HepG2 (cell line): ENCODE measurements at regions not wholly inside any gene's neighbourhood (a gene's known extent, or its start where the extent isn't known, plus 50 kb on each side); places are given as distances from the start of the nearest gene placed in this dataset.

Experiments used
- ATAC-seq: fragments of 200-7000 bp; cut with Tn5 transposase; 3 replicates; pipeline ENCODE4 v1.9.1; 2020; ENCODE audit warnings: mild to moderate bottlenecking, moderate library complexity
- BruUV-seq: library from RNA; stranded (reverse); fragments of 400-500 nt; replicated peaks from 2 replicates; lab custom pipeline; 2021; lab: Mats Ljungman, UMichigan
- CTCF ChIA-PET: fragments of 300-600 bp; formaldehyde crosslinking; extraction: SDS; loops from one replicate; lab custom pipeline; 2021; ENCODE audit warnings: low total read pairs, inconsistent platforms, low intra/inter-chr PET ratio; lab: Yijun Ruan, JAX
- POLR2A ChIA-PET: fragments of 350-600 bp; sonication (Branson Sonifier 250); formaldehyde crosslinking; loops from one replicate; lab custom pipeline; 2020; ENCODE audit warnings: antibody characterized with exemption, inconsistent platforms; lab: Yijun Ruan, JAX
- DNase-seq: peaks from one replicate; pipeline ENCODE4 v3.0.0-alpha.2; 2015; ENCODE audit warnings: low spot score
- FAIRE-seq: peaks from 3 replicates; lab custom pipeline; 2011; peaks lifted over from hg19 to GRCh38; lab: Jason Lieb, UNC
- H2AFZ ChIP-seq: one replicate; pipeline ENCODE4 v1.6.1; 2011; ENCODE audit warnings: low read length, inconsistent platforms
- H3K27ac ChIP-seq: fragments of 300-600 bp; 3 replicates; pipeline ENCODE4 v1.8.0; 2011; ENCODE audit warnings: mixed run types, mild to moderate bottlenecking, mixed read lengths, low read length, inconsistent platforms; ENCODE audit not compliant: insufficient read depth; ENCODE audit errors: extremely low read length
- H3K27me3 ChIP-seq, 2 experiments: fragments of 200-600 bp in 1 of 2; 2 replicates in 1 of 2; 3 replicates in 1 of 2; pipeline versions ENCODE4 v1.6.0 to v1.8.0; 2011; ENCODE audit warnings: low read length in 2 of 2, mild to moderate bottlenecking in 2 of 2, moderate library complexity in 2 of 2, inconsistent platforms in 1 of 2; ENCODE audit not compliant: insufficient read depth in 2 of 2, control insufficient read depth in 1 of 2
- H3K36me3 ChIP-seq, 2 experiments: fragments of 200-600 bp in 1 of 2; replicated peaks in 1 of 2; 2 replicates in 1 of 2; 3 replicates in 1 of 2; pipeline versions ENCODE4 v1.5.1 to v1.8.0; 2011; ENCODE audit warnings: low read length in 2 of 2, inconsistent platforms in 1 of 2; ENCODE audit not compliant: insufficient read depth in 2 of 2, control insufficient read depth in 1 of 2
- H3K4me1 ChIP-seq: 2 replicates; pipeline ENCODE4 v1.5.1; 2012; ENCODE audit warnings: low read length, inconsistent platforms; ENCODE audit not compliant: insufficient read depth
- H3K4me2 ChIP-seq: 2 replicates; pipeline ENCODE4 v1.6.0; 2011; ENCODE audit warnings: low read depth, low read length, inconsistent platforms
- H3K4me3 ChIP-seq, 3 experiments: fragments of 200-600 bp in 1 of 3; sonication (generic), shearing (Covaris generic) in 1 of 3; replicated peaks in 1 of 3; 2 replicates each; pipeline ENCODE4 v1.5.1; 2011 to 2016; ENCODE audit warnings: low read length in 3 of 3, inconsistent platforms in 2 of 3, low read depth in 2 of 3, mild to moderate bottlenecking in 2 of 3, control low read depth in 1 of 3, mixed read lengths in 1 of 3; ENCODE audit not compliant: insufficient read depth in 1 of 3
- H3K79me2 ChIP-seq: one replicate; pipeline ENCODE4 v1.6.1; 2011; ENCODE audit warnings: low read length, inconsistent platforms; ENCODE audit not compliant: insufficient read depth
- H3K9ac ChIP-seq: 2 replicates; pipeline ENCODE4 v1.6.0; 2011; ENCODE audit warnings: mild to moderate bottlenecking, low read depth, low read length, inconsistent platforms; ENCODE audit not compliant: insufficient read depth
- H3K9me3 ChIP-seq: 2 replicates; pipeline ENCODE4 v1.5.1; 2012; ENCODE audit warnings: mild to moderate bottlenecking, low read length
- H4K20me1 ChIP-seq: 2 replicates; pipeline ENCODE4 v1.6.0; 2011; ENCODE audit warnings: inconsistent platforms, mild to moderate bottlenecking, low read length, moderate library complexity; ENCODE audit not compliant: insufficient read depth
- CBX5 ChIP-seq: sonication (generic); formaldehyde crosslinking; IDR thresholded peaks from 2 replicates; pipeline ENCODE4 v1.4.0; 2020; ENCODE audit warnings: missing genetic modification reagents, borderline replicate concordance
- ELF3 ChIP-seq: IDR thresholded peaks from 2 replicates; pipeline ENCODE4 v1.6.1; 2016; ENCODE audit warnings: missing genetic modification reagents, missing compliant biosample characterization
- FOSL2 ChIP-seq: sonication (generic); formaldehyde crosslinking; IDR thresholded peaks from 2 replicates; pipeline ENCODE4 v1.4.0; 2020; ENCODE audit warnings: missing genetic modification reagents
- JDP2 ChIP-seq: sonication (generic); formaldehyde crosslinking; IDR thresholded peaks from 2 replicates; pipeline ENCODE4 v1.8.1; 2022; ENCODE audit warnings: missing genetic modification reagents, borderline replicate concordance
- TEF ChIP-seq: sonication (generic); formaldehyde crosslinking; IDR thresholded peaks from 2 replicates; pipeline ENCODE4 v1.5.0; 2020; ENCODE audit warnings: missing genetic modification reagents
- ZBED4 ChIP-seq: sonication (generic); formaldehyde crosslinking; IDR thresholded peaks from 2 replicates; pipeline ENCODE4 v1.4.0; 2020; ENCODE audit warnings: missing genetic modification reagents, borderline replicate concordance
- ZBTB44 ChIP-seq: sonication (generic); formaldehyde crosslinking; IDR thresholded peaks from 2 replicates; pipeline ENCODE4 v1.4.0; 2020; ENCODE audit warnings: missing genetic modification reagents
- ZC3H13 ChIP-seq: sonication (generic); formaldehyde crosslinking; IDR thresholded peaks from 2 replicates; pipeline ENCODE4 v1.8.1; 2023; ENCODE audit warnings: mild to moderate bottlenecking, missing genetic modification reagents, moderate library complexity
- ZFP90 ChIP-seq: sonication (generic); formaldehyde crosslinking; IDR thresholded peaks from 2 replicates; pipeline ENCODE4 v1.8.0; 2022; ENCODE audit warnings: missing genetic modification reagents, mild to moderate bottlenecking, inconsistent platforms, borderline replicate concordance
- ZNF280D ChIP-seq: sonication (generic); formaldehyde crosslinking; IDR thresholded peaks from 2 replicates; pipeline ENCODE4 v1.5.1; 2020; ENCODE audit warnings: mild to moderate bottlenecking, missing genetic modification reagents
- ZNF33B ChIP-seq: sonication (generic); formaldehyde crosslinking; IDR thresholded peaks from 2 replicates; pipeline ENCODE4 v1.5.1; 2020; ENCODE audit warnings: mild to moderate bottlenecking, missing genetic modification reagents
- WGBS: methylation state at CpG from one replicate; pipeline ENCODE4 v1.1.6; 2017; ENCODE audit warnings: low lambda C conversion rate; 5-methylcytosine and 5-hydroxymethylcytosine counted together
- in situ Hi-C: cut with HindIII; loops from 2 replicates; pipeline ENCODE4 v1.10.0; 2017; ENCODE audit warnings: low pct_unique_long_range_greater_than_20kb; ENCODE audit not compliant: extremely low pct_ligation_motif_present
- intact Hi-C: fragments of 100-400 bp; cut with micrococcal nuclease; formaldehyde crosslinking; loops from one replicate; pipeline ENCODE4 v1.10.0; 2022; ENCODE audit not compliant: unreplicated experiment
- TF ChIP-seq, protein P1 (sequence below): sonication (generic); formaldehyde crosslinking; IDR thresholded peaks from 2 replicates; pipeline ENCODE4 v1.9.0; 2021; ENCODE audit warnings: missing genetic modification reagents, borderline replicate concordance

DNA sequence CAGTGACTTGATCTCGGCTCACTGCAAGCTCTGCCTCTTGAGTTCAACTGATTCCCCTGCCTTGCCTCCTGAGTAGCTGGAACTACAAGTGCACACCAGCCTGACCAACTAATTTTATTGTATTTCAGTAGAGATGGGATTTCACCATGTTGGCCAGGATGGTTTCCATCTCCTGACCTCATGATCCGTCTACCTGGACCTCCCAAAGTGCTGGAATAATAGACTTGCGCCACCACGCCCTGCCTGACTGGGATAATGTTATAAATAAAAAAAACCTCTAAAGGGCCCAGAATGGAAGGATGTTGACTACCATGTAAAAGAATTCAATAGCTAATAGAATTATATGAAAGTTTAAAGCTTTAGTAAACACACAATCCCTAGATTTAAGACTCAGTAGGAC, 91.9 kb downstream of the TSPY10 start:
- in situ Hi-C loops, result no loop called here
- Histone ChIP-seq H3K27ac (no peak overlapping the region), H3K27me3 (no peaks in the 10 kb centered on the region), H3K9ac (no peak overlapping the region), H3K4me3 (no peak overlapping the region), H3K4me2 (no peak overlapping the region), H3K4me1 (no peaks in the 10 kb centered on the region), H4K20me1 (no peaks in the 10 kb centered on the region), H3K9me3 (no peaks in the 10 kb centered on the region), H3K79me2 (no peaks in the 10 kb centered on the region), H2AFZ (no peak overlapping the region), H3K36me3 (no peaks in the 10 kb centered on the region)
- ChIA-PET CTCF (no interaction called here), POLR2A (no interaction called here)
- TF ChIP-seq, protein P1, sequence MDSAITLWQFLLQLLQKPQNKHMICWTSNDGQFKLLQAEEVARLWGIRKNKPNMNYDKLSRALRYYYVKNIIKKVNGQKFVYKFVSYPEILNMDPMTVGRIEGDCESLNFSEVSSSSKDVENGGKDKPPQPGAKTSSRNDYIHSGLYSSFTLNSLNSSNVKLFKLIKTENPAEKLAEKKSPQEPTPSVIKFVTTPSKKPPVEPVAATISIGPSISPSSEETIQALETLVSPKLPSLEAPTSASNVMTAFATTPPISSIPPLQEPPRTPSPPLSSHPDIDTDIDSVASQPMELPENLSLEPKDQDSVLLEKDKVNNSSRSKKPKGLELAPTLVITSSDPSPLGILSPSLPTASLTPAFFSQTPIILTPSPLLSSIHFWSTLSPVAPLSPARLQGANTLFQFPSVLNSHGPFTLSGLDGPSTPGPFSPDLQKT, result no peak
- TF ChIP-seq ZFP90 (CRISPR knock-in tag), result no peak
- TF ChIP-seq ELF3, result no peak
- no peak for TF ChIP-seq FOSL2 (CRISPR knock-in tag)
- no peak for TF ChIP-seq TEF (CRISPR knock-in tag)
- no peak for TF ChIP-seq CBX5 (CRISPR knock-in tag)
- no peak for TF ChIP-seq ZC3H13 (CRISPR knock-in tag)
- no peak for TF ChIP-seq ZBTB44 (CRISPR knock-in tag)
- no peak for TF ChIP-seq ZBED4 (CRISPR knock-in tag)
- no peak for TF ChIP-seq ZNF280D
- no peak for TF ChIP-seq JDP2 (CRISPR knock-in tag)
- TF ChIP-seq ZNF33B (CRISPR knock-in tag), result no peak
- intact Hi-C loops, result no loop called here
- FAIRE-seq (no peak), DNase-seq (no peak), ATAC-seq (no peak)
- no TSS peak for BruUV-seq
- 38% methylated on average over 4 of the region's 4 CpGs for whole genome bisulfite sequencing
